ENCODE measurements at regions not wholly inside any gene's neighbourhood (a gene's known extent, or its start where the extent isn't known, plus 50 kb on each side); places are given as distances from the start of the nearest gene placed in this dataset.
"Not testable (repeated sequence)": the region's sequence is repeated elsewhere in the genome, so short reads cannot be mapped to it uniquely, and the experiment has no call there.

GRCh38 chr10:80697926-80698325 is 160.2 kb downstream of the SH2D4B start:
- DNase-seq (ENCODE audit: low read depth) = no peak

- peak; percentile 64 for DNase-seq (ENCODE audit: low read depth)
Measured at GRCh38 chr10:80699602-80700039, 161.9 kb downstream of the SH2D4B start.

GRCh38 chr10:80700252-80700651 is 162.6 kb downstream of the SH2D4B start:
- DNase-seq (ENCODE audit: low read depth) = no peak

GRCh38 chr10:80700760-80701444 is 163.2 kb downstream of the SH2D4B start:
- DNase-seq (ENCODE audit: low read depth) = no peak

GRCh38 chr10:80701706-80702105 is 164.0 kb downstream of the SH2D4B start:
- DNase-seq (ENCODE audit: low read depth) = no peak

GRCh38 chr10:80702143-80702542 is 164.4 kb downstream of the SH2D4B start:
- no peak for DNase-seq (ENCODE audit: low read depth)

- no peak for DNase-seq (ENCODE audit: low read depth)
Measured at GRCh38 chr10:80705899-80706298, 168.2 kb downstream of the SH2D4B start.

- DNase-seq (ENCODE audit: low read depth) = no peak
Measured at GRCh38 chr10:80708185-80708584, 170.5 kb downstream of the SH2D4B start.

GRCh38 chr10:80708808-80709207 is 171.1 kb downstream of the SH2D4B start:
- no peak for DNase-seq (ENCODE audit: low read depth)

GRCh38 chr10:80709866-80710265 is 172.2 kb downstream of the SH2D4B start:
- no peak for DNase-seq (ENCODE audit: low read depth)

GRCh38 chr10:80713398-80713928 is 175.8 kb downstream of the SH2D4B start:
- DNase-seq (ENCODE audit: low read depth) = no peak

- no peak for DNase-seq (ENCODE audit: low read depth)
Measured at GRCh38 chr10:80714566-80714965, 176.9 kb downstream of the SH2D4B start.

- no peak for DNase-seq (ENCODE audit: low read depth)
Measured at GRCh38 chr10:80718024-80718423, 180.3 kb downstream of the SH2D4B start.

GRCh38 chr10:80719935-80720334 is 182.2 kb downstream of the SH2D4B start:
- no peak for DNase-seq (ENCODE audit: low read depth)

GRCh38 chr10:80720549-80720948 is 182.8 kb downstream of the SH2D4B start:
- DNase-seq (ENCODE audit: low read depth) = no peak

- not testable (repeated sequence) for DNase-seq (ENCODE audit: low read depth)
Measured at GRCh38 chr10:80728354-80728753, 190.7 kb downstream of the SH2D4B start.

- no peak for DNase-seq (ENCODE audit: low read depth)
Measured at GRCh38 chr10:80729896-80730295, 192.2 kb downstream of the SH2D4B start.

GRCh38 chr10:80730522-80730921 is 192.8 kb downstream of the SH2D4B start:
- no peak for DNase-seq (ENCODE audit: low read depth)

- no peak for DNase-seq (ENCODE audit: low read depth)
Measured at GRCh38 chr10:80734589-80734988, 196.9 kb downstream of the SH2D4B start.

- DNase-seq (ENCODE audit: low read depth) = no peak
Measured at GRCh38 chr10:80737209-80737608, 199.5 kb downstream of the SH2D4B start.

- no peak for DNase-seq (ENCODE audit: low read depth)
Measured at GRCh38 chr10:80739328-80739727, 201.6 kb downstream of the SH2D4B start.

GRCh38 chr10:80739963-80740715 is 202.4 kb downstream of the SH2D4B start:
- no peak for DNase-seq (ENCODE audit: low read depth)

- DNase-seq (ENCODE audit: low read depth) = no peak
Measured at GRCh38 chr10:80741278-80741677, 203.6 kb downstream of the SH2D4B start.

Data from EH (cell line).